ENCODE measurements at regions not wholly inside any gene's neighbourhood (a gene's known extent, or its start where the extent isn't known, plus 50 kb on each side); places are given as distances from the start of the nearest gene placed in this dataset.

DNA sequence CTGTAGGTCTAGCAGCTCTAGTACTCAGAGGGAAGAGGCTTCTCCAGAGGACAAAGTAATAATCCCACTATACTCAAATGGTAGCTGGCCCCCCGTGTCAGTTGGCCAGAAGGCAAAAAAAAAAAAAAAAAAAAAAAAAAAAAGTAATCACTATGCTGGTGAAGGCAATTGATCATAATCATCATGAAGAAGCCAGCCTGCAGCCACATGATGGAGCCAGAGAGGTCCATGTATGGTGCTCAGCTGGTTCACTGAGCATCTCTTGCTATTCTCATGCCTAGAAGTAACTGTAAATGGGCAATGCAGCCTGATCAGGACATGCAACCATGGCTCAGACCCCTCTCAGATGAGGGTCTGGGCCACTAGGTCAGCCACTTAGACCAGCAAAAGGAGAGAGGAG is 378.8 kb downstream of the MED13L start:
- peaks cover 7% of the 10 kb centered on the region for H3K9me3 Mint-ChIP-seq (ENCODE audit: insufficient read depth)
- DNase-seq: no peak
- POLR2A ChIA-PET: no interaction called here
- H3K4me1 Mint-ChIP-seq (ENCODE audit: low read depth): no peaks in the 10 kb centered on the region
- CTCF ChIA-PET: no interaction called here
- ATAC-seq: no peak
- peaks cover 6% of the 10 kb centered on the region for H3K27me3 Mint-ChIP-seq (ENCODE audit: low read depth)
- H3K27ac Mint-ChIP-seq: no peak overlapping the region
- H3K4me3 Mint-ChIP-seq: no peak overlapping the region
- H3K36me3 Mint-ChIP-seq (ENCODE audit: low read depth): no peaks in the 10 kb centered on the region

DNA sequence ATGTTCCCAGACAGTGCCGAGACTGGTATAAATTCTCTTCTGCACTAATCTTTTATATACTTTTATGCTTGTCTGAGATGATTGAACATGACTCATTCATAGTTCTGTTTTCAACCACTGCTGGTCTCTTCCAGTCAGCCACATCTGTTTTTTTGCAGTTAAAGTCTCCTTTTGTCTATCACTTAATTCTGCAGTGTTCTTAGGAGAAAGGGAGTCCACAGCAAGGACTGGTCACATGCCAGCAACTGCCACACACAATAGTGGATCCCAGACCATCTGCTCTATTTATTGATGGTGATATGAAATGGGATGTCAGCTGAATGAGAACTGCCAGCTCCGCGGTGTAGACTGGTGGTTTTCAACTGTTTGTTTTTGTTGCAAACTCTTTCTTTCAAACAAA is 379.8 kb downstream of the MED13L start:
- ChIA-PET POLR2A (no interaction called here), CTCF (no interaction called here)
- ATAC-seq (no peak), DNase-seq (no peak)
- Mint-ChIP-seq H3K4me3 (no peak overlapping the region), H3K27ac (no peak overlapping the region), H3K4me1 (ENCODE audit: low read depth) (no peaks in the 10 kb centered on the region), H3K27me3 (ENCODE audit: low read depth) (peaks cover 3% of the 10 kb centered on the region), H3K36me3 (ENCODE audit: low read depth) (no peaks in the 10 kb centered on the region), H3K9me3 (ENCODE audit: insufficient read depth) (peaks cover 7% of the 10 kb centered on the region)

DNA sequence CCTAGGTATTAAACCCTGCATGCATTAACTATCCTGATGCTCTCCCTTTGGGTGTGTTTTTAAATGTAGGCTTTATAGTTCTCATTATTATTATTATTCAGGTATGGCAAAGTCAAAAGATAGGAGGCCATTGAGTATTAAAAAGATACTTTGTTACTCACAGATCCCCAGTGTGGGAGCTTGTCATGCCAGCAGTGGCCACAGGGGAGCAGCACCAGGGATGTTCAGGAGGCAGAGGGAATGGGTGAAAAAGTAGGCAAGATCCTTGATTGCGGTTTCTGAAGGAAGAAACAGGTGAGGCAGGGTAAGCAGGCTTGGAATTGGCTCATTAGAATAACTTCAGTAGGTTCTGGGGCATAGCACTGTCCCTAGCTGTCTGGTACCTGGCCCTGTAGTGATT is 382.2 kb downstream of the MED13L start:
- H3K36me3 Mint-ChIP-seq (ENCODE audit: low read depth): no peaks in the 10 kb centered on the region
- H3K27ac Mint-ChIP-seq: no peak overlapping the region
- no peaks in the 10 kb centered on the region for H3K4me1 Mint-ChIP-seq (ENCODE audit: low read depth)
- CTCF ChIA-PET: no interaction called here
- ATAC-seq (no peak), DNase-seq (no peak)
- H3K9me3 Mint-ChIP-seq (ENCODE audit: insufficient read depth): peaks cover 7% of the 10 kb centered on the region
- H3K4me3 Mint-ChIP-seq: no peak overlapping the region
- POLR2A ChIA-PET: no interaction called here
- H3K27me3 Mint-ChIP-seq (ENCODE audit: low read depth): peaks cover 3% of the 10 kb centered on the region

DNA sequence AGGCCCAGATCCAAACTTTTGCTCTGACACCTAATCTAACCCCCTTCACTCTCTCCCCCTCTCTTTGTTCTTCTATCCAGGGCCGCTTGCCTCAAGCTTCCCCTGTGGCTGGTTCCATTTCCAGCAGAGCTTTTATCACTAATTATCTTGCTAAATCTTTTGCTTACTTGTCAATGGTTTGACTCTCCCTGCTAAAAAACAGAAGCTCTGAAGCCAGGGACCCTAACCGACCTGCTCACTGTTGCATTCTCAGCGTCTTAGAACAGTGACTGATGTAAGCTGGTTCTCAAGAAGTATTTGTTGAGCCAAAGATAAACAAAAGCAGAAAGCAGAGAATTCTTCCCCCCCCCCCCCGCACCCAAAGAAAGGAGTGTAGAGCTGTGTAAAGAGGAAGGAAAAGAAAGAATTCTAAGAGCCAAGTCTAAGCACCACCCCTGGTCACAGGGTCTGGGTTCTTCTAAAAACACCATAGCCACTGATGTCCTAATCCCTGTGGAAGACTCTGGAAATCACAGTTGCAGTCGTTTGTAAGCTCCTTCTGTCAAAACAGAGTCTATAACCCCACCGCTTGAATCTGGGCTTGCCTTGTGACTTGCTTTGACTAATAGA is 385.8 kb downstream of the MED13L start:
- POLR2A ChIA-PET: no interaction called here
- CTCF ChIA-PET: interaction anchor here (1.5 kb wide), 1 partner anchor 26 kb away, joined by 4 read pairs; no protein-coding TSS in a partner anchor
- no peaks in the 10 kb centered on the region for H3K4me1 Mint-ChIP-seq (ENCODE audit: low read depth)
- H3K4me3 Mint-ChIP-seq: no peak overlapping the region
- peaks cover 3% of the 10 kb centered on the region for H3K27me3 Mint-ChIP-seq (ENCODE audit: low read depth)
- H3K9me3 Mint-ChIP-seq (ENCODE audit: insufficient read depth): peaks cover 7% of the 10 kb centered on the region
- H3K36me3 Mint-ChIP-seq (ENCODE audit: low read depth): no peaks in the 10 kb centered on the region
- H3K27ac Mint-ChIP-seq: no peak overlapping the region
- DNase-seq (no peak), ATAC-seq (no peak)

DNA sequence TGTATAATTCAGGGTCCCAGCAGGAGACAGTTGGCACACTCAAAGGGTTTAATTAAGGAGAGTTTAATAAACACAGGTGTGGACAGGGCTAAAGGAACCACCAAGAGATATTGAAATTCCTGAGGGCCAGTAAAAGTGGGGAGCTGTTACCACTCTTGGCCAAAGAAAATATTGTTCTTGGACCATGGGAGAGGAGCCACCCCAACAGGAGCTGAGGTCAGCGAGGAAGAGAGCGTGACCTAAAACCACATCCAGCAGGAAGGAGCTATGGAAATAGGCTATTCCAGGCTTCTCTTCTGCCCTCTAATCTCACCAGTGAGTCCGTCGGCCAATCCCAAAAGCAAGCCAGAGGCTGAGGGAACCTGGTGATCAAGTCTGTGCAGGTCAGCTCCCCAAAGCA is 390.8 kb downstream of the MED13L start:
- ChIA-PET CTCF (no interaction called here), POLR2A (no interaction called here)

DNA sequence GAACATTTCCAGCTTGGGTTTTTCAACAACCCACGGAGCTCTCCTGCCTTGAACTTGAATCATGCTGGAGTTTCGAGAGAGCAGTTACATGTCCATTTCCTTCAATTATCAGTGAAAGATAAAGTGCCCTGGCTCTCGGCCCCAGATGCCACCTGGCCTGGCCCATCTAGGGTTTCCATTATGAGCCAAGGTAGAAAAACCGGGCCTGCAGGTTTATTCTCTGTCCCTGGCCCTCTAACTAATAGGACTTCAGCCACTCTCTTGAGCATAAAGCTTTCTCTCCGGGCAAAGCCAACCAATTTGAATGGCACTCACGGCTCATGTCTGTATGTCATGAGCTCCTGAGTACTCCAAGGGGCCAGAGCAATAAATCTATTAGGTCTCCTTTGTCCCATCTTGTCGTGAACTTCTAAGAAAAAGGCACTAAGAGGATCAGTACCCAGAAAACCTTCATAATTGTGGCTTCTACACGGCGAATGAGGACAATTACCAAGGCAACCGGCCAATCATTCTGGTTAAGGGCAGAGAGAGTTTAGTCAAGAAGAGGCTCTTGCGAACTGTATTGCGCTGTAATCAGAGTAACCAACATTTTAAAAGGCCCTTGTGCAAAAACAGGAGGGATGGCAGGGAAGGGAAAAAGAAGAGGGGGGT is 392.3 kb downstream of the MED13L start:
- Mint-ChIP-seq H3K36me3 (ENCODE audit: low read depth) (no peaks in the 10 kb centered on the region), H3K27ac (no peak overlapping the region), H3K4me3 (no peak overlapping the region), H3K27me3 (ENCODE audit: low read depth) (peaks cover 7% of the 10 kb centered on the region), H3K4me1 (ENCODE audit: low read depth) (no peaks in the 10 kb centered on the region), H3K9me3 (ENCODE audit: insufficient read depth) (no peaks in the 10 kb centered on the region)
- CTCF ChIA-PET: no interaction called here
- no peak for ATAC-seq
- POLR2A ChIA-PET: no interaction called here
- no peak for DNase-seq

More for the DNA sequence above, 390.8 kb downstream of the MED13L start:
- no peaks in the 10 kb centered on the region for H3K9me3 Mint-ChIP-seq (ENCODE audit: insufficient read depth)
- peaks cover 9% of the 10 kb centered on the region for H3K27me3 Mint-ChIP-seq (ENCODE audit: low read depth)
- no peak overlapping the region for H3K27ac Mint-ChIP-seq
- H3K36me3 Mint-ChIP-seq (ENCODE audit: low read depth): no peaks in the 10 kb centered on the region
- no peaks in the 10 kb centered on the region for H3K4me1 Mint-ChIP-seq (ENCODE audit: low read depth)
- ATAC-seq: no peak
- DNase-seq: no peak
- no peak overlapping the region for H3K4me3 Mint-ChIP-seq

DNA sequence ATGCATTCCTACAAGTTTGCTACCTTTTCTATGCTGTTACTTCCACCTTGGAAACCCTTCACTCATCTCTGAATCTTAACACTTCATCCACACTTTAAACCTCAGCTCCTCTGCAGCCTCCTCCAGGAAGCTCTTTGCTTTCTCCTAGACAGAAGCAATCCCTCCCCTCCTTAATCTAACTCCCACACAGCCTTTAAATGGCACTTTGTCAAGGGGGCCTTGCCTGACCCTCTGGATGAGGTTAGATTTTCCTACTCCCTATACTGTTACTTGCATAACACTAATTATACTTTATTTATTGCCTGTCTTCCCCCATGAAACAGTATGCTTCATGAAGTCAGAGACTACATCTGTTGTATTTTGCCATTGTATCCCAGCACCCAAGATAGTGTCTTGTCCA is 394.6 kb downstream of the MED13L start:
- Mint-ChIP-seq H3K27ac (no peak overlapping the region), H3K27me3 (ENCODE audit: low read depth) (peaks cover 12% of the 10 kb centered on the region), H3K4me3 (no peak overlapping the region), H3K9me3 (ENCODE audit: insufficient read depth) (no peaks in the 10 kb centered on the region), H3K36me3 (ENCODE audit: low read depth) (no peaks in the 10 kb centered on the region), H3K4me1 (ENCODE audit: low read depth) (no peaks in the 10 kb centered on the region)
- DNase-seq: no peak
- ChIA-PET POLR2A (no interaction called here), CTCF (interaction anchor here (1.1 kb wide), 1 partner anchor 11 kb away, joined by 3 read pairs; no protein-coding TSS in a partner anchor)
- ATAC-seq: no peak

DNA sequence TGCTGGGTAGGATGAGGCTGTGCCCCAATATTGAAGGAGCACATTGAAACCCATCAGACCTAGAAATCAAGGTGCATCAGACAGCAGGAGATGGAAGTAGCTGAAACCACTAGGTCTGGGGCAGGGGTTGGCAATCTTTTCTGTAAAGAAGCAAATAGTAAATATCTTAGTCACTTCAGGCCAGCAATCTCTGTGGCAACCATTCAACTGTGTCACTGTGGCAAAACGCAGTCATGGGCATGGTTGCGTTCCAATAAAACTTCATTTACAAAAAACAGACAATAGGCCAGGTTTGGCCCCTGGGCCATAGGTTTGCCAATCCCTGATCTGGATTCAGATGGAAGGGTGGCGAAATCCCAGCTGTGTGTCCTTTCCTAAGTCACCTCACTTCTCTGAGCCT is 397.3 kb downstream of the MED13L start:
- no peak for DNase-seq
- ATAC-seq: no peak
- Mint-ChIP-seq H3K4me3 (no peak overlapping the region), H3K36me3 (ENCODE audit: low read depth) (no peaks in the 10 kb centered on the region), H3K4me1 (ENCODE audit: low read depth) (no peaks in the 10 kb centered on the region), H3K27ac (no peak overlapping the region), H3K27me3 (ENCODE audit: low read depth) (peaks cover 8% of the 10 kb centered on the region), H3K9me3 (ENCODE audit: insufficient read depth) (no peaks in the 10 kb centered on the region)
- CTCF ChIA-PET: no interaction called here
- POLR2A ChIA-PET: no interaction called here

DNA sequence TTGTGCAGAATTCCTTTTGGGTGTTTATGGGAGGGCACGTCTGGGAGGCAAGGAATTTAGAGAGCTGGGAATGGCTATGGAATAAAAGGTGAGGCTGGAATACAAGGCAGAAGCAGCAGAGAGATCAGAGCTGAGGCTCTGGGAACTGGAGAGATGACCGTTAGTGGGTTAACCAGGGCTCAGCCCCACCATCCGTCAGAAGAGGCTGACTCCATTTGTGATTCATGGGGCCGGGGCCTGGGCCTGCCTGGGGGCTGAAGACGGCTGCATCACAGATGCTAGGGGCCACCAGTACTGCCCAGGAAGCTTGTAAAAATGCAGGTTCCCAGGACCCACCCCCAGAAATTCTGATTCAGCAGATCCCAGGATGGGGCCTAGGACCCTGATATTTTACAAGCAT is 398.1 kb downstream of the MED13L start:
- H3K9me3 Mint-ChIP-seq (ENCODE audit: insufficient read depth): no peaks in the 10 kb centered on the region
- POLR2A ChIA-PET: no interaction called here

DNA sequence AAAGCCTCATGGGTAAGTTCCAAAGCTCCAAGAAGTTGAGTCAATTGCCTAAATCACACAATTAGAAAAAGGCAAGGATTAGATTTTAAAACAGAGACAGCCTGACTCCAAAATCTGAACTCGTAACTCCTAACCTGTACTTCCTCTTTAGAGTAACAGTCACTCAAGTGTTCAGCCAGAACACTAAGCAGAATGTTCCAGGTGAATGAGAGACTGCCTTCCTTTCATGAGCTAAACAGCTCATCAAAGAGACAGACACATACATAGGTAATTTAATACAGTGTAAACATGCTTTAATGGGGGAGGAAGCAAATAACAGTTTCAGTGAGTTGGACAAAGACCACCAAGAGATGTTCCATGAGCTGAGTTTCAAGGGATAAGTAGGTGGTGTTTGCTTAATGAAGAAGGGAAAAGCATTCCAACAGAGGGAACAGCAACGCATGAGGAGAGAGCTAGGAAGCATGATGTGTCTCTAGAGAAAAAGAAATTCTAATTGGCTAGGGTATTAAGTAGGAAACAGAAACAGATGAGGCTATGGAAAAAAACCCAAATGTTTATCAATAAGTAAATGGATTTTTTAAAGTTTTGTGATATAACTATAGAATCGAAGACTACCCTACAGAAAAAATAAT is 403.9 kb downstream of the MED13L start:
- Mint-ChIP-seq H3K9me3 (ENCODE audit: insufficient read depth) (no peaks in the 10 kb centered on the region), H3K27ac (no peak overlapping the region), H3K4me1 (ENCODE audit: low read depth) (peaks cover 5% of the 10 kb centered on the region), H3K27me3 (ENCODE audit: low read depth) (peaks cover 15% of the 10 kb centered on the region), H3K4me3 (no peak overlapping the region), H3K36me3 (ENCODE audit: low read depth) (no peaks in the 10 kb centered on the region)
- no peak for ATAC-seq
- ChIA-PET POLR2A (no interaction called here), CTCF (interaction anchor here (1.2 kb wide), 1 partner anchor 10 kb away, joined by 3 read pairs; no protein-coding TSS in a partner anchor)
- DNase-seq: no peak

More for the DNA sequence above, 398.1 kb downstream of the MED13L start:
- CTCF ChIA-PET: no interaction called here
- peaks cover 3% of the 10 kb centered on the region for H3K4me1 Mint-ChIP-seq (ENCODE audit: low read depth)
- DNase-seq (no peak), ATAC-seq (no peak)
- no peaks in the 10 kb centered on the region for H3K36me3 Mint-ChIP-seq (ENCODE audit: low read depth)
- peaks cover 13% of the 10 kb centered on the region for H3K27me3 Mint-ChIP-seq (ENCODE audit: low read depth)
- no peak overlapping the region for H3K27ac Mint-ChIP-seq
- no peak overlapping the region for H3K4me3 Mint-ChIP-seq

DNA sequence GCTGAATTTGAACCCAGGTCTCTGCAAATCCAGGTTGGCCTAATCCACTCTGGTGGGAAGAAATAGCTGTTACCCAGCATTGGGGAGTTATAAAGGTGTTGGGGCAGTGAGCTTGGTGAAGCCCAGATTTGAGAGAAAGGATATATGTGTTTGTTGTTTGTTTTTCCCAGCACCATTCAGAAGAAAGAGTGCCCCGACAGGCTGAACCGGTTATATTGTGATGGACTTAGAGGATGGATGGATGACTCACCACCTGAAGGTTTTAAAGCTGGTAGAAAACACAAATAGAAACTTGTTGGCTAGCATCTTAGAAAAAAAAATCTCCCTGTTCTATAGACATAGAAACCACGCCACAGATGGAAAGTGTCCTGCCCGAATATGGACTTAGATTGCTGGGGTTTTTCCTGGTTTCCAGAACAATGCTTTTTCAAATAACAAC is 404.6 kb downstream of the MED13L start:
- CTCF ChIA-PET: interaction anchor here (1.2 to 1.3 kb wide), 2 partner anchors 10 to 11 kb away, joined by 3 read pairs; no protein-coding TSS in a partner anchor
- no peak overlapping the region for H3K4me3 Mint-ChIP-seq
- POLR2A ChIA-PET: no interaction called here
- ATAC-seq (no peak), DNase-seq (no peak)
- H3K27ac Mint-ChIP-seq: no peak overlapping the region
- no peaks in the 10 kb centered on the region for H3K9me3 Mint-ChIP-seq (ENCODE audit: insufficient read depth)
- peaks cover 15% of the 10 kb centered on the region for H3K27me3 Mint-ChIP-seq (ENCODE audit: low read depth)
- no peaks in the 10 kb centered on the region for H3K36me3 Mint-ChIP-seq (ENCODE audit: low read depth)
- H3K4me1 Mint-ChIP-seq (ENCODE audit: low read depth): peaks cover 5% of the 10 kb centered on the region

DNA sequence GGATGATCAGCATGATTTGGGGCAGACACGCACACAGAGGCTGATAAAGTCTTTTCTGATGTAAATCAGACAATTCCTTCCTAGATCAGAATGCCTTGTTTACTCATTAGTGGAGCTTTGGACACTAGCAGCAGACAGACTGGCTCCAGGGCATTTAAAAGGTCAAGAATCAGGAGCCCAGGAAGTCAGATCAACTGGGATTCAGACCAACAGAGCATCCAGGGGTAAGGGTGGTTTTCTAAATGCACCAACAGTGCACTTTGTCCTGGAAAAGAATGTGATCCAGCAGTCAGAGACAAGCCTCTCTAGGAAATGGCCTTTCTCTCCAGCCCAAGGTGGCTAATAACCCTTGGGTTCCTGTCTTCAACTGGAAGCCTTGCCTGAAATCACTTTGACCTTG is 405.3 kb downstream of the MED13L start:
- Mint-ChIP-seq H3K27me3 (ENCODE audit: low read depth) (peaks cover 15% of the 10 kb centered on the region), H3K36me3 (ENCODE audit: low read depth) (no peaks in the 10 kb centered on the region), H3K4me1 (ENCODE audit: low read depth) (peaks cover 5% of the 10 kb centered on the region), H3K9me3 (ENCODE audit: insufficient read depth) (no peaks in the 10 kb centered on the region), H3K27ac (no peak overlapping the region), H3K4me3 (no peak overlapping the region)
- no peak for ATAC-seq
- ChIA-PET POLR2A (no interaction called here), CTCF (interaction anchor here (1.3 kb wide), 1 partner anchor 11 kb away, joined by 3 read pairs; no protein-coding TSS in a partner anchor)
- DNase-seq: no peak
